ENCODE measurements at regions not wholly inside any gene's neighbourhood (a gene's known extent, or its start where the extent isn't known, plus 50 kb on each side); places are given as distances from the start of the nearest gene placed in this dataset.

DNA sequence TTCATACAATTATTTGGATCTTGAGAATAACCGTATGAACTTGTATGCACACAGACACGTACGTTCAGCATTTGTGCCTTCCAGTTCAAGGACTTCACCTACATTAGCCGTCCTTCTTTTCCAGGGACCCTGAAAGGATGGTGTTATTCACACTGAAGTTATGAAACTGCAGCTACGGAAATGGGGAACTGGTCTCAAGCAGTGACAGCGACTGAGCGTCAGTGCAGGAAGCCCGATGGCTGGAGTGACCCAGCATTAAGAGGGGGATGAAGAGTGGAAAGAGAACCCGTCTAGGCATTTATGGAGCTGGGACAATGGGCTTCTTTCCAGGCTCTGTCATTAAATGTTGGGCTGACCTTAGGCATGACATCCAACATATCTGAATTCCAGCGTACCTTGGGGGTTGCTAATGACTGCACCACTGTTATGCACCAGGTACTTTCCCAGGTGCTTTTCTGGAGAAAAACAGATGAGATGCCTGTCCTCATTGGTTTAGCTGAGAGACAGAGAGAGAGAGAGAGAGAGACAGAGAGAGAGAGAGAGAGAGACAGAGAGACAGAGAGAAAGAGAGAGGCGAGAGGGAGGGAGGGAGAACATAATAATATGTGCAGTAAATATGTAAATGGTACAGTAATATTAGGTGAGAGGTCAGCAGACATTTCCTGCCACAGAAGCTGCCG lies 204.7 kb upstream of the EXOC2 start:
- no peak for DNase-seq (ENCODE audit: insufficient read length, low spot score, missing footprints)
- no peak overlapping the region for H3K4me2 ChIP-seq (ENCODE audit: insufficient read depth, low read length)
- TF ChIP-seq, protein P1, sequence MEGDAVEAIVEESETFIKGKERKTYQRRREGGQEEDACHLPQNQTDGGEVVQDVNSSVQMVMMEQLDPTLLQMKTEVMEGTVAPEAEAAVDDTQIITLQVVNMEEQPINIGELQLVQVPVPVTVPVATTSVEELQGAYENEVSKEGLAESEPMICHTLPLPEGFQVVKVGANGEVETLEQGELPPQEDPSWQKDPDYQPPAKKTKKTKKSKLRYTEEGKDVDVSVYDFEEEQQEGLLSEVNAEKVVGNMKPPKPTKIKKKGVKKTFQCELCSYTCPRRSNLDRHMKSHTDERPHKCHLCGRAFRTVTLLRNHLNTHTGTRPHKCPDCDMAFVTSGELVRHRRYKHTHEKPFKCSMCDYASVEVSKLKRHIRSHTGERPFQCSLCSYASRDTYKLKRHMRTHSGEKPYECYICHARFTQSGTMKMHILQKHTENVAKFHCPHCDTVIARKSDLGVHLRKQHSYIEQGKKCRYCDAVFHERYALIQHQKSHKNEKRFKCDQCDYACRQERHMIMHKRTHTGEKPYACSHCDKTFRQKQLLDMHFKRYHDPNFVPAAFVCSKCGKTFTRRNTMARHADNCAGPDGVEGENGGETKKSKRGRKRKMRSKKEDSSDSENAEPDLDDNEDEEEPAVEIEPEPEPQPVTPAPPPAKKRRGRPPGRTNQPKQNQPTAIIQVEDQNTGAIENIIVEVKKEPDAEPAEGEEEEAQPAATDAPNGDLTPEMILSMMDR (IDR thresholded peaks at IDR 0.05; ENCODE audit: extremely low read depth, low read depth, low read length) = no peak
- no peaks in the 10 kb centered on the region for H4K20me1 ChIP-seq (ENCODE audit: insufficient read depth, low read length)
- H3K27me3 ChIP-seq (ENCODE audit: insufficient read depth, low read length) = no peaks in the 10 kb centered on the region
- no peak overlapping the region for H2AFZ ChIP-seq (ENCODE audit: low read length)
- no peaks in the 10 kb centered on the region for H3K36me3 ChIP-seq (ENCODE audit: insufficient read depth, low read length)
- H3K4me3 ChIP-seq (ENCODE audit: insufficient read depth, low read length) = no peak overlapping the region
- H3K9me3 ChIP-seq (ENCODE audit: low read depth, low read length) = no peaks in the 10 kb centered on the region
- H3K27ac ChIP-seq (ENCODE audit: low read depth, low read length) = no peak overlapping the region
- H3K4me1 ChIP-seq (ENCODE audit: insufficient read depth, low read length) = no peaks in the 10 kb centered on the region
- H3K79me2 ChIP-seq (ENCODE audit: insufficient read depth, low read length) = no peaks in the 10 kb centered on the region

DNA sequence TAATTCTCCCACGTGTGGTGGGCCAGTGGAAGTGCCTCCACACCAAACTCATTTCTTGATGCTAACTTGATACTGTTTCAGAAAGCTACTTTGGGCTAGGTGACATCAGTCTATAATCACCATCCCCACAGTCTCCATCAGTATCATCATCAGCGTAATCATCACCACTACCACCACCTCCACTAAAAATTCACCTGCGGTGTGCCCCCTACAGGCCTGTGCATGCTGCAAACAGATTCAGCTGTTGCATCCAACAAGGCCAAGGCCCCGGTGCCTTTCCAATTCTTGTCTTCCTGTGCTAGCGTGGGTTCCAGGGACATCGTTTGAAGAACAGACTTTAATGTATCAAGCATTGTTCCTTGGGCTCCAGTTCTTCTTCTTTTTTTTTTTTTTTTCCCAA lies 201.3 kb upstream of the EXOC2 start:
- TF ChIP-seq, protein P1 (IDR thresholded peaks at IDR 0.05; ENCODE audit: extremely low read depth, low read depth, low read length) = no peak
- H4K20me1 ChIP-seq (ENCODE audit: insufficient read depth, low read length) = no peaks in the 10 kb centered on the region
- no peaks in the 10 kb centered on the region for H3K9me3 ChIP-seq (ENCODE audit: low read depth, low read length)
- H2AFZ ChIP-seq (ENCODE audit: low read length) = no peak overlapping the region
- no peaks in the 10 kb centered on the region for H3K79me2 ChIP-seq (ENCODE audit: insufficient read depth, low read length)
- no peak overlapping the region for H3K27ac ChIP-seq (ENCODE audit: low read depth, low read length)
- H3K4me1 ChIP-seq (ENCODE audit: insufficient read depth, low read length) = no peaks in the 10 kb centered on the region
- DNase-seq (ENCODE audit: insufficient read length, low spot score, missing footprints) = no peak
- no peak overlapping the region for H3K4me3 ChIP-seq (ENCODE audit: insufficient read depth, low read length)
- no peaks in the 10 kb centered on the region for H3K27me3 ChIP-seq (ENCODE audit: insufficient read depth, low read length)
- no peaks in the 10 kb centered on the region for H3K36me3 ChIP-seq (ENCODE audit: insufficient read depth, low read length)
- H3K4me2 ChIP-seq (ENCODE audit: insufficient read depth, low read length) = no peak overlapping the region

DNA sequence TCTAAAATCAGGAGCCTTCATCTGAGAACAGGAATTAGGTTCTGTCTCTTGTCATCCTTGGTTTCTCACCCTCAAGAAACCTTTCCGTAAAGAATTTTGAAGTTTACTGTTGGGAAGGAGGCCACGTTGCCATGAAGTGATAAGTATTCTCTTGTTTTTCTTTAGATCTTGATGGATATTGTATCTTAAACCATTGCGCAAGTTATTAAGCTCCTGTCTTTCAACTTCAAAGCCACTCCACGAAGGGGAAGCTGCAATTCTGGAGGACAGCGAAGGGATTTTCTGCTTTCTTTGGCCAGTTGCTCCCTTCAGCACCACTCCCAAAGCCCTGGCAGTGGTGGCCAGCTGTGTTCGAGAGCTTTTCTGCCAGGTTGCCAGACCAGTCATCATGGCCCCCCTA lies 198.1 kb upstream of the EXOC2 start:
- TF ChIP-seq, protein P1 (IDR thresholded peaks at IDR 0.05; ENCODE audit: extremely low read depth, low read depth, low read length) = no peak
- no peak for DNase-seq (ENCODE audit: insufficient read length, low spot score, missing footprints)
- no peak overlapping the region for H3K4me3 ChIP-seq (ENCODE audit: insufficient read depth, low read length)

DNA sequence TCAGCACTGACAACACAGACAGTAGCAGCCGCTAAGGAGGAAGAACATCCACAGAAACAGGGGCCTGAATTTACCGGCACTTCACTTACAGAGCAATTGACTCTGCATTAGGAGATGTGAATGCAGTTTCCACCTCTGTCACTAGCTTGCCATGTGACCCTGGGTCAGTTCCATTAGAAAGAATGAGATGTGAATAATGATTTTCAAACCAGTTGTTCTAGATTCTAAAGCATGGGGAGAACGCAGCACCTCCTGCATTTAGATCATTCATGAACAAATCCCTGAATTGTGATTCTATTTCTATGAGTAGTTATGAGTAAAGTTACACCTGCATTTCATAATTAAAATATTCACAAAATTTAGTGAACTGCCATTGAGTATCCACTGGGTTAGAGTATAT lies 197.3 kb upstream of the EXOC2 start:
- H3K79me2 ChIP-seq (ENCODE audit: insufficient read depth, low read length) = no peaks in the 10 kb centered on the region

More for the DNA sequence above, 198.1 kb upstream of the EXOC2 start:
- no peak overlapping the region for H3K27ac ChIP-seq (ENCODE audit: low read depth, low read length)
- no peaks in the 10 kb centered on the region for H3K79me2 ChIP-seq (ENCODE audit: insufficient read depth, low read length)
- H3K4me2 ChIP-seq (ENCODE audit: insufficient read depth, low read length) = no peak overlapping the region
- H2AFZ ChIP-seq (ENCODE audit: low read length) = no peak overlapping the region
- H3K36me3 ChIP-seq (ENCODE audit: insufficient read depth, low read length) = no peaks in the 10 kb centered on the region
- H3K27me3 ChIP-seq (ENCODE audit: insufficient read depth, low read length) = no peaks in the 10 kb centered on the region
- H3K9me3 ChIP-seq (ENCODE audit: low read depth, low read length) = no peaks in the 10 kb centered on the region
- no peaks in the 10 kb centered on the region for H3K4me1 ChIP-seq (ENCODE audit: insufficient read depth, low read length)
- no peaks in the 10 kb centered on the region for H4K20me1 ChIP-seq (ENCODE audit: insufficient read depth, low read length)

More for the DNA sequence above, 197.3 kb upstream of the EXOC2 start:
- no peak overlapping the region for H2AFZ ChIP-seq (ENCODE audit: low read length)
- TF ChIP-seq, protein P1 (IDR thresholded peaks at IDR 0.05; ENCODE audit: extremely low read depth, low read depth, low read length) = no peak
- no peaks in the 10 kb centered on the region for H3K9me3 ChIP-seq (ENCODE audit: low read depth, low read length)
- no peaks in the 10 kb centered on the region for H3K36me3 ChIP-seq (ENCODE audit: insufficient read depth, low read length)
- H3K27ac ChIP-seq (ENCODE audit: low read depth, low read length) = no peak overlapping the region
- no peak overlapping the region for H3K4me2 ChIP-seq (ENCODE audit: insufficient read depth, low read length)
- H3K27me3 ChIP-seq (ENCODE audit: insufficient read depth, low read length) = no peaks in the 10 kb centered on the region
- no peak for DNase-seq (ENCODE audit: insufficient read length, low spot score, missing footprints)
- no peaks in the 10 kb centered on the region for H4K20me1 ChIP-seq (ENCODE audit: insufficient read depth, low read length)
- no peak overlapping the region for H3K4me3 ChIP-seq (ENCODE audit: insufficient read depth, low read length)
- no peaks in the 10 kb centered on the region for H3K4me1 ChIP-seq (ENCODE audit: insufficient read depth, low read length)

All from osteoblast (primary cell).